ENCODE measurements at regions not wholly inside any gene's neighbourhood (a gene's known extent, or its start where the extent isn't known, plus 50 kb on each side); places are given as distances from the start of the nearest gene placed in this dataset.

DNA sequence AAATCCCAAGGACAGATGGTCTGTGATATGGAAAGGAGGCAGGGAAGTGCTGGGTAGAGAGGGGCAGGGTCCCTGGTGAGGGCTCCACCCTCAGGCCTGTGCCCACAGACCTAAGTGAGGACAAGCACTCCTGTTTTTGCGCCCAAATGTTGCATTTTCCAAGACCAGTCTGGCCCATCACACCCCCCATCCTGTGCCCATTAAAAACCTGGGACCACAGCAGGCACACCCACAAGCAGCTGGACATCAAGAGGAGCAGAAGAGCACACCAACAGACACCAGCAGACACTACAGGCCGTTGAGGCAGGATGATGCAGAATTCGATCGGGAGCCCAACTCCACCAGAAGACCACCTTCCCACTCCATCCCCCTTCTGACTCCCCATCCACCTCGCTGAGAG, 72.8 kb downstream of the DMRTA2 start:
- TF ChIP-seq, protein P1, sequence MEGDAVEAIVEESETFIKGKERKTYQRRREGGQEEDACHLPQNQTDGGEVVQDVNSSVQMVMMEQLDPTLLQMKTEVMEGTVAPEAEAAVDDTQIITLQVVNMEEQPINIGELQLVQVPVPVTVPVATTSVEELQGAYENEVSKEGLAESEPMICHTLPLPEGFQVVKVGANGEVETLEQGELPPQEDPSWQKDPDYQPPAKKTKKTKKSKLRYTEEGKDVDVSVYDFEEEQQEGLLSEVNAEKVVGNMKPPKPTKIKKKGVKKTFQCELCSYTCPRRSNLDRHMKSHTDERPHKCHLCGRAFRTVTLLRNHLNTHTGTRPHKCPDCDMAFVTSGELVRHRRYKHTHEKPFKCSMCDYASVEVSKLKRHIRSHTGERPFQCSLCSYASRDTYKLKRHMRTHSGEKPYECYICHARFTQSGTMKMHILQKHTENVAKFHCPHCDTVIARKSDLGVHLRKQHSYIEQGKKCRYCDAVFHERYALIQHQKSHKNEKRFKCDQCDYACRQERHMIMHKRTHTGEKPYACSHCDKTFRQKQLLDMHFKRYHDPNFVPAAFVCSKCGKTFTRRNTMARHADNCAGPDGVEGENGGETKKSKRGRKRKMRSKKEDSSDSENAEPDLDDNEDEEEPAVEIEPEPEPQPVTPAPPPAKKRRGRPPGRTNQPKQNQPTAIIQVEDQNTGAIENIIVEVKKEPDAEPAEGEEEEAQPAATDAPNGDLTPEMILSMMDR (IDR thresholded peaks at IDR 0.05): no peak
- intact Hi-C loops (cut with micrococcal nuclease): no loop called here
- no peaks in the 10 kb centered on the region for H3K9me3 Mint-ChIP-seq
- H3K27ac Mint-ChIP-seq: no peak overlapping the region
- POLR2A ChIA-PET: interaction anchor here (0.6 kb wide), 1 partner anchor 259 kb away, joined by 3 read pairs; no protein-coding TSS in a partner anchor
- no peak for DNase-seq
- CTCF ChIA-PET: interaction anchor here (3.3 kb wide), 1 partner anchor 15 kb away, joined by 24 read pairs; no protein-coding TSS in a partner anchor
- ATAC-seq: no peak
- no peaks in the 10 kb centered on the region for H3K36me3 Mint-ChIP-seq (ENCODE audit: low read depth)
- H3K27me3 Mint-ChIP-seq: peaks cover 18% of the 10 kb centered on the region
- H3K4me3 Mint-ChIP-seq: no peak overlapping the region
- peaks cover 2% of the 10 kb centered on the region for H3K4me1 Mint-ChIP-seq (ENCODE audit: low read depth)

- DNase-seq (no peak), ATAC-seq (no peak)
- POLR2A ChIA-PET: no interaction called here
- Mint-ChIP-seq H3K9me3 (no peaks in the 10 kb centered on the region), H3K27me3 (peaks cover 21% of the 10 kb centered on the region), H3K27ac (no peak overlapping the region), H3K36me3 (ENCODE audit: low read depth) (no peaks in the 10 kb centered on the region), H3K4me3 (no peak overlapping the region), H3K4me1 (ENCODE audit: low read depth) (peaks cover 2% of the 10 kb centered on the region)
- TF ChIP-seq, protein P1 (IDR thresholded peaks at IDR 0.05): no peak
- CTCF ChIA-PET: interaction anchor here (1.0 to 3.3 kb wide), 5 partner anchors 10 to 1671 kb away, joined by 4 to 24 read pairs (median 4); no protein-coding TSS in a partner anchor
- intact Hi-C loops (cut with micrococcal nuclease): no loop called here
Observed at GRCh38 chr1:50349242-50349565, 74.0 kb downstream of the DMRTA2 start.

GRCh38 chr1:50348449-50349241, 74.6 kb downstream of the DMRTA2 start:
- Mint-ChIP-seq H3K36me3 (ENCODE audit: low read depth) (no peaks in the 10 kb centered on the region), H3K27me3 (peaks cover 20% of the 10 kb centered on the region), H3K4me3 (no peak overlapping the region), H3K9me3 (no peaks in the 10 kb centered on the region), H3K27ac (no peak overlapping the region), H3K4me1 (ENCODE audit: low read depth) (peaks cover 2% of the 10 kb centered on the region)
- ATAC-seq: peak; percentile 77
- CTCF ChIA-PET: interaction anchor here (0.7 to 3.3 kb wide), 9 partner anchors 9 to 1671 kb away, joined by 3 to 24 read pairs (median 4); no protein-coding TSS in a partner anchor
- POLR2A ChIA-PET: no interaction called here
- intact Hi-C loops (cut with micrococcal nuclease): no loop called here
- TF ChIP-seq, protein P1 (IDR thresholded peaks at IDR 0.05): peak; percentile 79
- DNase-seq: peak; percentile 63

DNA sequence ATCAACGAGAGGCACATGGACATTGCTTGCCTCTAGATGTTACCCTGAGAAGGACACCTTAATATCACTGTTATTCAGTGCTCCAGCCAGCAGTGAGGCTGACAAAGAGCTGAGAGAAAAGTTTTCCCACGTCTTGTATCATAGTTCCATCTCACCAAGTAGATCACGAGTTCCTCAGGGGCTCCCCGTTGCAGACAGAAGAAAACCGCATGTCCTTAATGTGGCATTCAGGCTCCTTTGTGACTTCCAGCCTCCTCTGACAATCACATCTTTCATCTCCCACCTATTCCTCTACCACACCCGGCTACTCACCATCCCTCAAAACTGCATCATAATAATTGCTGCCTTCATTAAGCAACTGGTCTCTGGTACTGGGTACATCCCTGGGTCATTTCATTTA, 75.3 kb downstream of the DMRTA2 start:
- intact Hi-C loops (cut with micrococcal nuclease): no loop called here
- TF ChIP-seq, protein P1 (IDR thresholded peaks at IDR 0.05): no peak
- Mint-ChIP-seq H3K27ac (no peak overlapping the region), H3K4me3 (no peak overlapping the region), H3K27me3 (peaks cover 20% of the 10 kb centered on the region), H3K4me1 (ENCODE audit: low read depth) (peaks cover 2% of the 10 kb centered on the region), H3K36me3 (ENCODE audit: low read depth) (no peaks in the 10 kb centered on the region), H3K9me3 (no peaks in the 10 kb centered on the region)
- CTCF ChIA-PET: interaction anchor here (0.7 to 3.3 kb wide), 9 partner anchors 8 to 1670 kb away, joined by 3 to 24 read pairs (median 4); no protein-coding TSS in a partner anchor
- ATAC-seq (no peak), DNase-seq (no peak)
- POLR2A ChIA-PET: no interaction called here

GRCh38 chr1:50346621-50347020, 76.6 kb downstream of the DMRTA2 start:
- intact Hi-C loops (cut with micrococcal nuclease): no loop called here
- ChIA-PET POLR2A (no interaction called here), CTCF (interaction anchor here (1.2 to 1.4 kb wide), 2 partner anchors 13 to 15 kb away, joined by 5 to 7 read pairs; no protein-coding TSS in a partner anchor)

More at GRCh38 chr1:50346621-50347020, 76.6 kb downstream of the DMRTA2 start:
- Mint-ChIP-seq H3K27ac (no peak overlapping the region), H3K4me3 (no peak overlapping the region), H3K4me1 (ENCODE audit: low read depth) (peaks cover 2% of the 10 kb centered on the region), H3K36me3 (ENCODE audit: low read depth) (no peaks in the 10 kb centered on the region), H3K27me3 (peaks cover 26% of the 10 kb centered on the region), H3K9me3 (no peaks in the 10 kb centered on the region)
- TF ChIP-seq, protein P1 (IDR thresholded peaks at IDR 0.05): no peak
- peak; percentile 17 for DNase-seq
- peak; percentile 27 for ATAC-seq

Measured in activated CD8-positive, alpha-beta T cell treated with anti-CD3 and anti-CD28 coated beads for 36 hours (primary cell).